HEK293 (cell line): ENCODE measurements at regions not wholly inside any gene's neighbourhood (a gene's known extent, or its start where the extent isn't known, plus 50 kb on each side); places are given as distances from the start of the nearest gene placed in this dataset.

Source experiments
- ATF2 ChIP-seq: fragments of 450-650 bp; formaldehyde crosslinking; IDR thresholded peaks from 2 replicates; pipeline ENCODE4 v1.5.1; 2016; ENCODE audit warnings: missing biosample characterization, missing genetic modification characterization, low read depth
- CTCF ChIP-seq: fragments of 450-650 bp; formaldehyde crosslinking; IDR thresholded peaks from 2 replicates; pipeline ENCODE4 v1.5.1; 2016; ENCODE audit warnings: missing biosample characterization, missing genetic modification characterization
- PATZ1 ChIP-seq: fragments of 450-650 bp; formaldehyde crosslinking; IDR thresholded peaks from 2 replicates; pipeline ENCODE4 v1.5.1; 2016; ENCODE audit warnings: missing biosample characterization, missing genetic modification characterization
- REST ChIP-seq: fragments of 450-650 bp; formaldehyde crosslinking; IDR thresholded peaks from 2 replicates; pipeline ENCODE4 v1.5.1; 2016; ENCODE audit warnings: missing biosample characterization, missing genetic modification characterization
- SP2 ChIP-seq: fragments of 450-650 bp; formaldehyde crosslinking; IDR thresholded peaks from 2 replicates; pipeline ENCODE4 v1.5.1; 2016; ENCODE audit warnings: missing biosample characterization, missing genetic modification characterization
- YY1 ChIP-seq: fragments of 450-650 bp; formaldehyde crosslinking; IDR thresholded peaks from 2 replicates; pipeline ENCODE4 v1.5.1; 2018; ENCODE audit warnings: missing biosample characterization, missing genetic modification characterization
- ZBTB44 ChIP-seq: fragments of 450-650 bp; IDR thresholded peaks from 2 replicates; pipeline ENCODE4 v1.5.1; 2018; ENCODE audit warnings: missing biosample characterization, mild to moderate bottlenecking, missing genetic modification characterization
- ZFP41 ChIP-seq: fragments of 450-650 bp; formaldehyde crosslinking; IDR thresholded peaks from 2 replicates; pipeline ENCODE4 v1.5.1; 2016; ENCODE audit warnings: missing biosample characterization, missing genetic modification characterization, borderline replicate concordance
- ZNF513 ChIP-seq: fragments of 450-650 bp; IDR thresholded peaks from 2 replicates; pipeline ENCODE4 v1.5.1; 2018; ENCODE audit warnings: missing biosample characterization, missing genetic modification characterization
- ZNF629 ChIP-seq: fragments of 450-650 bp; formaldehyde crosslinking; IDR thresholded peaks from 2 replicates; pipeline ENCODE4 v1.5.1; 2017; ENCODE audit warnings: missing biosample characterization, missing genetic modification characterization
- ZNF670 ChIP-seq: fragments of 450-650 bp; formaldehyde crosslinking; IDR thresholded peaks from 2 replicates; pipeline ENCODE4 v1.5.1; 2016; ENCODE audit warnings: missing biosample characterization, missing genetic modification characterization, low read depth
- ZNF791 ChIP-seq: fragments of 450-650 bp; formaldehyde crosslinking; IDR thresholded peaks from 2 replicates; pipeline ENCODE4 v1.5.1; 2016; ENCODE audit warnings: missing biosample characterization, missing genetic modification characterization

GRCh38 chr3:81005992-81006391 lies 755.5 kb downstream of the GBE1 start:
- TF ChIP-seq ZNF791 (no peak), ATF2 (tag by site-specific recombination) (no peak), CTCF (tag by site-specific recombination) (no peak), ZNF670 (tag by site-specific recombination) (no peak), ZNF513 (tag by site-specific recombination) (no peak), ZFP41 (tag by site-specific recombination) (no peak), ZNF629 (tag by site-specific recombination) (no peak), ZBTB44 (no peak), PATZ1 (tag by site-specific recombination) (no peak), REST (tag by site-specific recombination) (no peak), SP2 (no peak), YY1 (no peak)
